Neural progenitor cell (in vitro differentiated cells): ENCODE measurements at regions not wholly inside any gene's neighbourhood (a gene's known extent, or its start where the extent isn't known, plus 50 kb on each side); places are given as distances from the start of the nearest gene placed in this dataset.

Experiments
- DNase-seq: peaks from one replicate; pipeline ENCODE4 v3.0.0-alpha.2; 2016; ENCODE audit warnings: low spot score
- H2AFZ ChIP-seq: fragments of 200-600 bp; sonication (generic); replicated peaks from 2 replicates; pipeline ENCODE4 v1.6.1; 2016; ENCODE audit warnings: antibody characterized with exemption
- H3F3A ChIP-seq: fragments of 200-600 bp; sonication (generic); 2 replicates; pipeline ENCODE4 v1.6.1; 2016; ENCODE audit warnings: antibody characterized with exemption, low read depth
- H3K27ac ChIP-seq: fragments of 200-600 bp; sonication (generic); 2 replicates; pipeline ENCODE4 v1.5.1; 2016; ENCODE audit warnings: mild to moderate bottlenecking
- H3K27me3 ChIP-seq: fragments of 200-600 bp; sonication (generic); 2 replicates; pipeline ENCODE4 v1.6.1; 2016; ENCODE audit warnings: mild to moderate bottlenecking, moderate library complexity
- H3K36me3 ChIP-seq: fragments of 200-600 bp; sonication (generic); 2 replicates; pipeline ENCODE4 v1.5.1; 2016
- H3K4me1 ChIP-seq: fragments of 200-600 bp; sonication (generic); 2 replicates; pipeline ENCODE4 v1.6.1; 2016; ENCODE audit warnings: mixed run types
- H3K4me2 ChIP-seq: fragments of 200-600 bp; sonication (generic); 2 replicates; pipeline ENCODE4 v1.6.1; 2016
- H3K4me3 ChIP-seq: fragments of 200-600 bp; sonication (generic); 2 replicates; pipeline ENCODE4 v1.5.1; 2016
- H3K79me2 ChIP-seq: fragments of 200-600 bp; sonication (generic); 2 replicates; pipeline ENCODE4 v1.6.1; 2016; ENCODE audit warnings: low read depth
- H3K9ac ChIP-seq: fragments of 200-600 bp; sonication (generic); 2 replicates; pipeline ENCODE4 v1.6.1; 2016
- H3K9me3 ChIP-seq: fragments of 200-600 bp; sonication (generic); 2 replicates; pipeline ENCODE4 v1.5.1; 2016; ENCODE audit warnings: low read depth
- H4K20me1 ChIP-seq: fragments of 200-600 bp; sonication (generic); 2 replicates; pipeline ENCODE4 v1.6.1; 2016; ENCODE audit warnings: low read depth
- H3K27ac Mint-ChIP-seq: 3 replicates; pipeline ENCODE4 v1.8.0; 2021; ENCODE audit warnings: mixed read lengths
- H3K27me3 Mint-ChIP-seq: 2 replicates; pipeline ENCODE4 v1.8.0; 2022; ENCODE audit warnings: low read depth, mild to moderate bottlenecking, inconsistent platforms, moderate library complexity, mixed read lengths; ENCODE audit not compliant: insufficient read depth
- H3K36me3 Mint-ChIP-seq: 3 replicates; pipeline ENCODE4 v1.8.0; 2021; ENCODE audit warnings: mixed read lengths
- H3K4me1 Mint-ChIP-seq: 3 replicates; pipeline ENCODE4 v1.8.0; 2021; ENCODE audit warnings: mixed read lengths
- H3K4me3 Mint-ChIP-seq: 3 replicates; pipeline ENCODE4 v1.8.0; 2021; ENCODE audit warnings: mild to moderate bottlenecking, moderate library complexity, mixed read lengths
- H3K9me3 Mint-ChIP-seq: 3 replicates; pipeline ENCODE4 v1.8.0; 2020; ENCODE audit warnings: mixed read lengths
- CTCF ChIP-seq: fragments of 200-600 bp; sonication (generic); IDR thresholded peaks from 2 replicates; pipeline ENCODE4 v1.5.1; 2017; ENCODE audit warnings: antibody characterized with exemption, mild to moderate bottlenecking
- EZH2 ChIP-seq: fragments of 200-600 bp; sonication (generic); IDR thresholded peaks from 2 replicates; pipeline ENCODE4 v1.6.1; 2017; ENCODE audit warnings: antibody characterized with exemption, mild to moderate bottlenecking, moderate library complexity
- EZH2phosphoT487 ChIP-seq: fragments of 200-600 bp; sonication (generic); IDR thresholded peaks from 2 replicates; pipeline ENCODE4 v1.6.1; 2017; ENCODE audit warnings: antibody characterized with exemption

- no peak overlapping the region for H3K27ac ChIP-seq
- peaks cover 3% of the 10 kb centered on the region for H3K9me3 Mint-ChIP-seq
- no peak for DNase-seq
- no peak overlapping the region for H3K9ac ChIP-seq
- H3K4me3 Mint-ChIP-seq, result no peak overlapping the region
- H3F3A ChIP-seq, result no peaks in the 10 kb centered on the region
- H3K36me3 ChIP-seq, result no peaks in the 10 kb centered on the region
- H2AFZ ChIP-seq, result no peak overlapping the region
- H3K4me1 Mint-ChIP-seq, result peaks cover 4% of the 10 kb centered on the region
- TF ChIP-seq EZH2 (no peak), CTCF (no peak), EZH2phosphoT487 (no peak)
- H3K4me3 ChIP-seq, result no peak overlapping the region
- no peaks in the 10 kb centered on the region for H3K27me3 Mint-ChIP-seq
- H4K20me1 ChIP-seq, result no peaks in the 10 kb centered on the region
- no peaks in the 10 kb centered on the region for H3K79me2 ChIP-seq
- no peaks in the 10 kb centered on the region for H3K9me3 ChIP-seq
- H3K36me3 Mint-ChIP-seq, result peaks cover 18% of the 10 kb centered on the region
- H3K4me1 ChIP-seq, result no peaks in the 10 kb centered on the region
- no peak overlapping the region for H3K4me2 ChIP-seq
- no peaks in the 10 kb centered on the region for H3K27me3 ChIP-seq
- H3K27ac Mint-ChIP-seq, result no peak overlapping the region
These were observed 106.8 kb downstream of the FAT4 start for GRCh38 chr4:125421547-125421946.

GRCh38 chr4:125423124-125423523, 108.4 kb downstream of the FAT4 start:
- H3K36me3 Mint-ChIP-seq, result peaks cover 18% of the 10 kb centered on the region
- peaks cover 3% of the 10 kb centered on the region for H3K9me3 Mint-ChIP-seq
- peaks cover 4% of the 10 kb centered on the region for H3K4me1 Mint-ChIP-seq
- Histone ChIP-seq H3K9me3 (no peaks in the 10 kb centered on the region), H4K20me1 (no peaks in the 10 kb centered on the region), H2AFZ (no peak overlapping the region), H3K27me3 (no peaks in the 10 kb centered on the region), H3K4me2 (no peak overlapping the region), H3K9ac (no peak overlapping the region), H3F3A (no peaks in the 10 kb centered on the region), H3K79me2 (no peaks in the 10 kb centered on the region), H3K4me3 (no peak overlapping the region), H3K4me1 (no peaks in the 10 kb centered on the region), H3K36me3 (no peaks in the 10 kb centered on the region), H3K27ac (no peak overlapping the region)
- no peak for DNase-seq
- TF ChIP-seq EZH2 (no peak), CTCF (no peak), EZH2phosphoT487 (no peak)
- no peak overlapping the region for H3K4me3 Mint-ChIP-seq
- no peaks in the 10 kb centered on the region for H3K27me3 Mint-ChIP-seq
- no peak overlapping the region for H3K27ac Mint-ChIP-seq

- Mint-ChIP-seq H3K4me1 (no peaks in the 10 kb centered on the region), H3K4me3 (no peak overlapping the region), H3K27me3 (no peaks in the 10 kb centered on the region), H3K36me3 (peaks cover 8% of the 10 kb centered on the region), H3K9me3 (no peaks in the 10 kb centered on the region), H3K27ac (no peak overlapping the region)
- no peak for DNase-seq
- no peaks in the 10 kb centered on the region for H4K20me1 ChIP-seq
- H3K36me3 ChIP-seq, result no peaks in the 10 kb centered on the region
- no peak overlapping the region for H3K4me2 ChIP-seq
- no peaks in the 10 kb centered on the region for H3F3A ChIP-seq
- H3K4me3 ChIP-seq, result no peak overlapping the region
- H3K4me1 ChIP-seq, result no peaks in the 10 kb centered on the region
- no peaks in the 10 kb centered on the region for H3K9me3 ChIP-seq
- no peak overlapping the region for H3K27ac ChIP-seq
- H3K27me3 ChIP-seq, result no peaks in the 10 kb centered on the region
- no peak overlapping the region for H3K9ac ChIP-seq
- no peaks in the 10 kb centered on the region for H3K79me2 ChIP-seq
- no peak overlapping the region for H2AFZ ChIP-seq
- no peak for TF ChIP-seq CTCF
- TF ChIP-seq EZH2, result no peak
- TF ChIP-seq EZH2phosphoT487, result no peak
These were observed 114.1 kb downstream of the FAT4 start for GRCh38 chr4:125428832-125429231.
